Right lobe of liver (tissue), 6 donors: ENCODE measurements at regions not wholly inside any gene's neighbourhood (a gene's known extent, or its start where the extent isn't known, plus 50 kb on each side); places are given as distances from the start of the nearest gene placed in this dataset.

Experiments used
- ATAC-seq, 4 donors: fragments of 200-7000 bp; cut with Tn5 transposase; one replicate each; pipeline ENCODE4 v1.9.1; 2020; ENCODE audit warnings: mild to moderate bottlenecking in 4 of 4, moderate library complexity in 4 of 4
- DNase-seq, 3 donors: peaks; one replicate each; pipeline ENCODE4 v3.0.0-alpha.2; 2020
- H3K27ac ChIP-seq, 3 donors: fragments of 200-600 bp; one replicate each; pipeline ENCODE4 v1.8.0; 2022
- H3K27me3 ChIP-seq, 2 donors: fragments of 200-600 bp; one replicate each; pipeline ENCODE4 v1.8.0; 2022
- H3K36me3 ChIP-seq, 4 donors: fragments of 200-600 bp; sonication (generic) in 1 of 4; one replicate each; pipeline versions ENCODE4 v1.5.1 to v1.8.0; 2017 to 2022; ENCODE audit warnings: control low read depth in 1 of 4
- H3K4me1 ChIP-seq, 4 donors: fragments of 200-600 bp; sonication (generic) in 1 of 4; one replicate each; pipeline versions ENCODE4 v1.5.1 to v1.8.0; 2017 to 2022; ENCODE audit warnings: control low read depth in 1 of 4
- H3K4me3 ChIP-seq, 3 donors: fragments of 200-600 bp; one replicate each; pipeline ENCODE4 v1.8.0; 2022
- H3K9me3 ChIP-seq, 4 donors: fragments of 200-600 bp; sonication (generic) in 1 of 4; one replicate each; pipeline versions ENCODE4 v1.5.1 to v1.8.0; 2017 to 2022; ENCODE audit warnings: control low read depth in 1 of 4
- POLR2A ChIP-seq: fragments of 450-650 bp; IDR thresholded peaks from one replicate; pipeline ENCODE4 v1.6.1; 2017; ENCODE audit warnings: antibody characterized with exemption, mild to moderate bottlenecking
- WGBS: methylation state at CpG from one replicate; pipeline ENCODE4 v1.1.6; 2018; ENCODE audit warnings: low coverage, low lambda C conversion rate; ENCODE audit not compliant: insufficient coverage; ENCODE audit errors: missing lambda C conversion rate; 5-methylcytosine and 5-hydroxymethylcytosine counted together
- intact Hi-C, 2 donors: fragments of 100-400 bp; cut with DNase I; formaldehyde crosslinking; loops; one replicate each; pipeline versions ENCODE4 v1.11.2 to v1.14.1; 2022
- TF ChIP-seq, protein P1 (sequence below), 4 donors: fragments of 200-600 bp in 3 of 4; fragments of 450-650 bp in 1 of 4; IDR thresholded peaks; one replicate each; pipeline versions ENCODE4 v1.5.1 to v1.8.0; 2016 to 2022; ENCODE audit warnings: antibody characterized with exemption in 4 of 4, mild to moderate bottlenecking in 2 of 4
- donor health status: DM: no; HTN: yes; CAD: no.
- donor health status: DM: no; HTN: no; CAD: no.
- donor health status: DM: no; HTN: no; CAD: no.
- donor health status: DM: no; HTN: yes; CAD: no.
- donor health status: DM: no; HTN: yes; CAD: no.

- intact Hi-C loops: no loop called here
- 9% methylated on average over 1 of the region's 4 CpGs for WGBS
- Histone ChIP-seq H3K27ac (no peak overlapping the region), H3K4me1 (no peaks in the 10 kb centered on the region), H3K4me3 (no peak overlapping the region), H3K27me3 (no peaks in the 10 kb centered on the region), H3K9me3 (no peaks in the 10 kb centered on the region), H3K36me3 (no peaks in the 10 kb centered on the region)
- DNase-seq (no peak), ATAC-seq (no peak)
- no peak for TF ChIP-seq POLR2A
- TF ChIP-seq, protein P1, sequence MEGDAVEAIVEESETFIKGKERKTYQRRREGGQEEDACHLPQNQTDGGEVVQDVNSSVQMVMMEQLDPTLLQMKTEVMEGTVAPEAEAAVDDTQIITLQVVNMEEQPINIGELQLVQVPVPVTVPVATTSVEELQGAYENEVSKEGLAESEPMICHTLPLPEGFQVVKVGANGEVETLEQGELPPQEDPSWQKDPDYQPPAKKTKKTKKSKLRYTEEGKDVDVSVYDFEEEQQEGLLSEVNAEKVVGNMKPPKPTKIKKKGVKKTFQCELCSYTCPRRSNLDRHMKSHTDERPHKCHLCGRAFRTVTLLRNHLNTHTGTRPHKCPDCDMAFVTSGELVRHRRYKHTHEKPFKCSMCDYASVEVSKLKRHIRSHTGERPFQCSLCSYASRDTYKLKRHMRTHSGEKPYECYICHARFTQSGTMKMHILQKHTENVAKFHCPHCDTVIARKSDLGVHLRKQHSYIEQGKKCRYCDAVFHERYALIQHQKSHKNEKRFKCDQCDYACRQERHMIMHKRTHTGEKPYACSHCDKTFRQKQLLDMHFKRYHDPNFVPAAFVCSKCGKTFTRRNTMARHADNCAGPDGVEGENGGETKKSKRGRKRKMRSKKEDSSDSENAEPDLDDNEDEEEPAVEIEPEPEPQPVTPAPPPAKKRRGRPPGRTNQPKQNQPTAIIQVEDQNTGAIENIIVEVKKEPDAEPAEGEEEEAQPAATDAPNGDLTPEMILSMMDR (IDR thresholded peaks at IDR 0.05): no peak
These were observed 310.7 kb upstream of the CCL2 start for GRCh38 chr17:33944412-33944811.

DNA sequence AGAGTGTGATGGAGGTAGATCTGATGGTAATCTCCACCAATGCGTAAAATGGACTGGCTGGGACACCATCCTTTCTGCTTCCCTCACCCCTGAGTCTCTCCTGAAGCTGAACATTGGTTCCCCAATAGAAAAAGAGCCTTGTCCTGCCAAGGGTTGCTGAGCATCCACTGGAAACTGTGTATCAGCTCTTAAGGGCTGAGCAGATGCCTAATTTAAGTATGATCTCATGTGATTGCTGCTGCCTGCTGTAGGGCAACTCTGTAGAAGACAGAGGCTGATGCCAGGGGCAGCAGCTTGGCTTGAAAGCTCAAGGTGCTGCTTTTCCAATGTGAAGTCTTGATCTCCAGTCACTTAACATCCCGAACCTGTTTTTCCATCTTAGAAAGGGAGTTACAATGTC lies 310.3 kb upstream of the CCL2 start:
- intact Hi-C loops: no loop called here
- Histone ChIP-seq H3K36me3 (no peaks in the 10 kb centered on the region), H3K4me1 (no peaks in the 10 kb centered on the region), H3K4me3 (no peak overlapping the region), H3K9me3 (no peaks in the 10 kb centered on the region), H3K27ac (no peak overlapping the region), H3K27me3 (no peaks in the 10 kb centered on the region)
- TF ChIP-seq, protein P1 (IDR thresholded peaks at IDR 0.05): no peak
- TF ChIP-seq POLR2A: no peak
- ATAC-seq (no peak), DNase-seq (no peak)
- 48% methylated on average over 2 of the region's 2 CpGs for WGBS

GRCh38 chr17:33945646-33946546 lies 309.2 kb upstream of the CCL2 start:
- TF ChIP-seq POLR2A: no peak
- TF ChIP-seq, protein P1 (IDR thresholded peaks at IDR 0.05): no peak
- 26% methylated on average over 6 of the region's 6 CpGs for whole genome bisulfite sequencing

DNA sequence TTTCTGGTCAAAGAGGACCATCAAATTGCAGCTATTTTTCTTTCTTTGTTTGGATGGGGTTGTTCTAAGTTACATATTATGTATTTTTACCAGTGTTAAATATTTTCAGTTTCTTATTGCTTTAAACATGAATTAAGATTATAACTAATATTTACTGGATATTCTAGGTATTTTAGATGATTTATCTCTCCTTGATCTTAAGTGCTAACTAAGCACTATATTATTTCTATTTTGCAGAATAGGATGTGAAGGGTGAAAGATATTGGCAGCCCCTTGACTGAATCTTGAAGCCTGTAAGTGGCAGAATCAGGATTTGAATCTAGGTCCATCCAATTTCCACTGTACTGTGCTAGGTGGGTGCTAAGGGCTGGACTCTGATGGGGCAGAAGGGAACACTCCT lies 307.3 kb upstream of the CCL2 start:
- intact Hi-C loops: no loop called here
- no peaks in the 10 kb centered on the region for H3K36me3 ChIP-seq
- H3K4me1 ChIP-seq: no peaks in the 10 kb centered on the region
- DNase-seq (no peak), ATAC-seq (no peak)
- TF ChIP-seq, protein P1 (IDR thresholded peaks at IDR 0.05): no peak
- TF ChIP-seq POLR2A: no peak
- no peaks in the 10 kb centered on the region for H3K27me3 ChIP-seq
- H3K9me3 ChIP-seq: no peaks in the 10 kb centered on the region
- no peak overlapping the region for H3K27ac ChIP-seq
- no peak overlapping the region for H3K4me3 ChIP-seq

More at GRCh38 chr17:33945646-33946546, 309.2 kb upstream of the CCL2 start:
- no peaks in the 10 kb centered on the region for H3K27me3 ChIP-seq
- H3K27ac ChIP-seq: no peak overlapping the region
- H3K4me1 ChIP-seq: no peaks in the 10 kb centered on the region
- DNase-seq: no peak
- ATAC-seq: no peak
- no peaks in the 10 kb centered on the region for H3K36me3 ChIP-seq
- H3K9me3 ChIP-seq: no peaks in the 10 kb centered on the region
- H3K4me3 ChIP-seq: no peak overlapping the region
- intact Hi-C loops: no loop called here
